ENCODE measurements at regions not wholly inside any gene's neighbourhood (a gene's known extent, or its start where the extent isn't known, plus 50 kb on each side); places are given as distances from the start of the nearest gene placed in this dataset.

GRCh38 chr4:77493120-77493752 lies 112.4 kb upstream of the CXCL13 start:
- no peak for TF ChIP-seq ATF3 (IDR thresholded peaks at IDR 0.05)
- TF ChIP-seq CTCF (IDR thresholded peaks at IDR 0.05; ENCODE audit: low read depth, low read length, missing input control) = no peak
- TF ChIP-seq HNF4A (conservative IDR thresholded peaks at IDR 0.05) = no peak
- TF ChIP-seq GABPA (IDR thresholded peaks at IDR 0.05 in 1 of 2, conservative IDR thresholded peaks at IDR 0.05 in 1 of 2) = no peak
- no peak for TF ChIP-seq JUND (IDR thresholded peaks at IDR 0.05)
- TF ChIP-seq REST (IDR thresholded peaks at IDR 0.05) = no peak
